ENCODE measurements at regions not wholly inside any gene's neighbourhood (a gene's known extent, or its start where the extent isn't known, plus 50 kb on each side); places are given as distances from the start of the nearest gene placed in this dataset.

DNA sequence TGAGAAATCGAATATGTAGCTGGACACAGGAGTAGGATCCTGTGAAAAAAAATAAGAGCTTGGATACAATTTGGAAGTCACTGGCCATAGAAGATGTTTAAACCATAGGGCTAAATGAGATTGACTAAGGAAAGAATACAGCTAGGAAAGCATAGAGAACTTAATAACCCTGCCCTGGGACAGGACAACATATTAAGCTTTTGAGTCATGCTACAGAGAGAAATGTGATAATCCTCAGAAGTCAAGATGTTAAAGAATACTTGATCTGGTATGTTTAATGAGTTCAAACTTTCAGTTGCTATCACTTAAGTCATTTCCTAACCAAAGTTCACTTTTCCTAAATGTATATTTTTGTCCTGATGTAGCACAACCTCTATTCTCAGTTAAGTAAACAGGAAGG, 154.6 kb upstream of the TSHZ2 start:
- TF ChIP-seq EZH2 (IDR thresholded peaks at IDR 0.05; ENCODE audit: insufficient read depth, poor library complexity, severe bottlenecking), result no peak
- no peak for TF ChIP-seq EZH2phosphoT487 (IDR thresholded peaks at IDR 0.05; ENCODE audit: insufficient read depth, low read depth)
